Endothelial cell of hepatic sinusoid (primary cell): ENCODE measurements at regions not wholly inside any gene's neighbourhood (a gene's known extent, or its start where the extent isn't known, plus 50 kb on each side); places are given as distances from the start of the nearest gene placed in this dataset.
"Not testable (repeated sequence)": the region's sequence is repeated elsewhere in the genome, so short reads cannot be mapped to it uniquely, and the experiment has no call there.

Source experiments
- in situ Hi-C: cut with HindIII; loops from 2 replicates; pipeline ENCODE4 v1.10.0; 2017; ENCODE audit warnings: low sequenced_read_pairs

- in situ Hi-C loops, result no loop called here
These were observed 67.9 kb downstream of the TBX3 start for GRCh38 chr12:114616081-114616480.

- in situ Hi-C loops, result no loop called here
These were observed 69.9 kb downstream of the TBX3 start for GRCh38 chr12:114614040-114614439.

- in situ Hi-C loops, result no loop called here
These were observed 71.9 kb downstream of the TBX3 start for GRCh38 chr12:114612062-114612461.

- in situ Hi-C loops, result no loop called here
These were observed 72.6 kb downstream of the TBX3 start for GRCh38 chr12:114611145-114612018.

GRCh38 chr12:114608509-114608908 is 75.5 kb downstream of the TBX3 start:
- in situ Hi-C loops, result loop anchor here (10.0 kb wide), 1 partner anchor 114 kb away; no protein-coding TSS in a partner anchor

GRCh38 chr12:114605918-114606317 is 78.1 kb downstream of the TBX3 start:
- in situ Hi-C loops, result loop anchor here (10.0 kb wide), 1 partner anchor 111 kb away; no protein-coding TSS in a partner anchor

- in situ Hi-C loops, result loop anchor here (10.0 kb wide), 1 partner anchor 110 kb away; no protein-coding TSS in a partner anchor
These were observed 79.4 kb downstream of the TBX3 start for GRCh38 chr12:114604606-114605005.

- in situ Hi-C loops, result loop anchor here (10.0 kb wide), 1 partner anchor 106 kb away; no protein-coding TSS in a partner anchor
These were observed 83.4 kb downstream of the TBX3 start for GRCh38 chr12:114600584-114600983.

- in situ Hi-C loops, result no loop called here
These were observed 85.9 kb downstream of the TBX3 start for GRCh38 chr12:114598111-114598510.

GRCh38 chr12:114592946-114593345 is 91.0 kb downstream of the TBX3 start:
- in situ Hi-C loops, result no loop called here

GRCh38 chr12:114588061-114588460 is 95.9 kb downstream of the TBX3 start:
- in situ Hi-C loops, result no loop called here

- in situ Hi-C loops, result no loop called here
These were observed 103.7 kb downstream of the TBX3 start for GRCh38 chr12:114580306-114580705.

- in situ Hi-C loops, result no loop called here
These were observed 104.6 kb downstream of the TBX3 start for GRCh38 chr12:114579389-114579788.

GRCh38 chr12:114562654-114563053 is 121.3 kb downstream of the TBX3 start:
- in situ Hi-C loops, result no loop called here

- in situ Hi-C loops, result no loop called here
These were observed 128.5 kb downstream of the TBX3 start for GRCh38 chr12:114555451-114555850.

- in situ Hi-C loops, result no loop called here
These were observed 136.3 kb downstream of the TBX3 start for GRCh38 chr12:114547636-114548035.

- in situ Hi-C loops, result no loop called here
These were observed 124.5 kb upstream of the TBX5 start for GRCh38 chr12:114530417-114530816.

GRCh38 chr12:114529966-114530365 is 124.0 kb upstream of the TBX5 start:
- in situ Hi-C loops, result no loop called here

- in situ Hi-C loops, result no loop called here
These were observed 122.8 kb upstream of the TBX5 start for GRCh38 chr12:114528766-114529165.

GRCh38 chr12:114521160-114521559 is 115.2 kb upstream of the TBX5 start:
- in situ Hi-C loops, result not testable (repeated sequence)

- in situ Hi-C loops, result no loop called here
These were observed 106.4 kb upstream of the TBX5 start for GRCh38 chr12:114512351-114512750.

- in situ Hi-C loops, result no loop called here
These were observed 102.7 kb upstream of the TBX5 start for GRCh38 chr12:114508529-114509129.
